T-helper 2 cell (primary cell): ENCODE measurements at regions not wholly inside any gene's neighbourhood (a gene's known extent, or its start where the extent isn't known, plus 50 kb on each side); places are given as distances from the start of the nearest gene placed in this dataset.
A peak's percentile ranks its signal among the peaks of the same experiment; 100 is the strongest.

ENCODE experiments used
- DNase-seq, 5 experiments: peaks; one replicate each; pipeline versions ENCODE4 v3.0.0 to v3.0.0-alpha.2; 2012 to 2022

- no peak for DNase-seq
Observed at GRCh38 chr3:168273917-168274316, 178.2 kb upstream of the GOLIM4 start.

DNA sequence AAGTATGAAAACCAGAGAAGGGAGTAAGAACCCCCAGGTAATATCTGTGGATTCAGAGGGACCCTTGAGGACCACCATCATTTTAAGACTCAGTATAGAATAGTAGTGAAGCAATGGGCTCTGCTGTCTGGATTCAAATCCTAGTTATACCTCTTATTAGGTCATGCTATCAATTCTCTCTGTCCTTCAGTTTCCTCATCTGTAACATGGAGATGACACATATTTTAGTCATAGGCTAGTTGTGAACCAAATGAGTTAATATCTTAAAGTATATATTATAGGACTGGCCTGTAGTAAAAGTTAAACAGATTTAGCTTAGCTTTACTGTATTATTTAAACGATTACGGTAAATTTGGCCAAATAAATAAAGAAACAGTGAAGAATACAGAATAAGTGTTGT, 177.3 kb upstream of the GOLIM4 start:
- no peak for DNase-seq

DNA sequence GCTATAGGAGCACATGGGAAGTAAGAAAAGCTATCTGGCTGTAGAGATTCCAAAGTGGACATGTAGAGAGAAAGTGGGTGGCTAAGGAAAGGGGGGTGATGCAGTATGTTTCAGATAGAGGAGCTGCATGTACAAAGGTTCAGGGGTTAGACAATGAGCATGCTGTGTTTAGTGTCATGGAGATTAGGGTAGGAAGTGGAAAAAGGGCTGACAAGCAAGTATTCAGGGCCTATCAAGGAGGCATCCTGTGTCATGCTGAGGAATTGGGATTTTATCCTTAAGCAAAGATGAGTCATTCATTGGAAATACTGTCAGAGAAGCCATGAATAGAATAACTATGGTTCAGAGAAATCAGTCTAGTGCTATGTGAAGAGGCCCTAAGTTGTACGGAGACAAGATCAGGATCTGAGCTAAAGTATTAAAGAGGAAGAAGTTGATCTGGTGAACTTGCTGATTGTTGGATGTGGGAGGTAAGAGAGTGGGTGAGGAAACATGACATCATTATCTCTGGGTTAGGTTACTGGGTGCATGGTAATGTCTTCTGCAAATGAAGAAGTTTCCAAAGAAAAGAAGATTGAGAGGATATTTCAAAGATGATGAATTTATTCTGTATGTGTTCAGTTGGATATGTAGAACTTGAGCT, 176.7 kb upstream of the GOLIM4 start:
- no peak for DNase-seq

- no peak for DNase-seq
Observed at GRCh38 chr3:168271932-168272331, 176.2 kb upstream of the GOLIM4 start.

DNA sequence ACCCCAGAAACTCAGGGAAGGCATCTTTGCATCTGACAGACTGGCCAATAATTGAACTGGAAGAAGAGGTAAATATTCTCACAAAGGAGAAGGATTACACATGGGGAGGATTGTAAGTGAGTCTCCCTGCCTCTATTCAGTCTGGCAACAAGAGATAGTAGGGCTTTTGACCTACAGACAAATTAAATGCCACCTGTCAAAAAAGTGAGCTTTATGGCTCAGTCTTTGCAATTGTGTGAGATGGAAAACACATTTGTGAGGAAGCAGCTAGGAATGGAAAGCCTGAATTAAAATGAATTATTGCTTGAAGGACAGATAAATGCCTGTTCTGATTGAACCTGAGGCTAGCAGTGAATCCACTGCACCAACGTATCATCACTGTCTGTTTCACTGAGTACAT, 173.3 kb upstream of the GOLIM4 start:
- no peak for DNase-seq

GRCh38 chr3:168267179-168267578, 171.5 kb upstream of the GOLIM4 start:
- no peak for DNase-seq

DNA sequence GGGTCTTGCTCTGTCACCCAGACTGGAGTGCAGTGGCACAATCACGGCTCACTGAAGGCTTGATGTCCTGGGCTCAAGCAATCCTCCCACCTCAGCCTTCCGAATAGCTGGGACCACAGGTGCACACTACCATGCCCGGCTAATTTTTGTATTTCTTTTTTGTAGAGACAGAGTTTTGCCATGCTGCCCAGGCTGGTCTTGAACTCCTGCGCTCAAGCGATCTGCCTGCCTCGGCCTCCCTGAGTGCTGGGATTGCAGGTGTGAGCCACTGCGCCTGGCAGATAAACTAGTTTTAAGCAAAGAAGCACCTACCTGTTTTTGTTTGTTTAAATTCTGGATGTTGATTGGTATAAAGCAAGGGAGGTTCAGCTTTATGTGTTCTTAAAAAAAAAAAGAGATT, 170.6 kb upstream of the GOLIM4 start:
- no peak for DNase-seq

DNA sequence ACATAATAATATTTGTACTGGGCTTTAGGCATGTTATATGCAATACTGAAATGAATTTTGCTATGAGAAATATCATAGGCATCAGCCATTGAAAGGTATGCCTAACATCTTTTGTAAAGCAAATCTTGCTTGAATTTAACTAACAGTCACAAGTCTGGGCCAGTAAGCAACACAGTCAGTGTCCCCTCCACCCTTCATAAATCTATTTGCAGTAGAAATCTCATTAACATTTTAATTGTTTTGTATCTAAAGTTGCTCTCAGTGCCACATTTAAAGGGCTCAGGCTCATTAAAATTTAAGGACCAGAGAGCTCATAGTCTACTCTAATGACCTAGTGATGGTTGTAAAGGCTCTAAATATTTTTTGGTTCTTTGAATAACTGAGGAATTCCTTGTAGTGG, 167.2 kb upstream of the GOLIM4 start:
- DNase-seq, result no peak

DNA sequence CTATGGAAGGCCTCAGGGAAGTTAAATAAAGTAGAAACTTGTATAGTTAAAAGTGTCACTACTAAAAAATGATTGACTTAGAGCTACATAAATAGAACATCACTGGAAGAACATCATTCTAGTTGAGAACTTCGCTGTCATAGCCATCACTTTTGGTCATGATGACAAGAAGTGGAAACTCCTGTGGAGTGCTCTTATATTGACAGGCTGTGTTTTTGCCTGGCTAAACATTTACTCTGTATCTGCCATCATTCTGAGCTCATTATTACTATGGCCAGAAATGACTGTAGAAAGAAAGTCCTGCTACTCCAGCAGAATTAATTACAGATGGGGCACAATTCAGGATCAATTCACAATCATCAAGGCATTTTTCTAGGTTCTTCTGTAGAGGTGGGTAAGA, 165.1 kb upstream of the GOLIM4 start:
- no peak for DNase-seq

- DNase-seq, result no peak
Observed at GRCh38 chr3:168251371-168251770, 155.6 kb upstream of the GOLIM4 start.

DNA sequence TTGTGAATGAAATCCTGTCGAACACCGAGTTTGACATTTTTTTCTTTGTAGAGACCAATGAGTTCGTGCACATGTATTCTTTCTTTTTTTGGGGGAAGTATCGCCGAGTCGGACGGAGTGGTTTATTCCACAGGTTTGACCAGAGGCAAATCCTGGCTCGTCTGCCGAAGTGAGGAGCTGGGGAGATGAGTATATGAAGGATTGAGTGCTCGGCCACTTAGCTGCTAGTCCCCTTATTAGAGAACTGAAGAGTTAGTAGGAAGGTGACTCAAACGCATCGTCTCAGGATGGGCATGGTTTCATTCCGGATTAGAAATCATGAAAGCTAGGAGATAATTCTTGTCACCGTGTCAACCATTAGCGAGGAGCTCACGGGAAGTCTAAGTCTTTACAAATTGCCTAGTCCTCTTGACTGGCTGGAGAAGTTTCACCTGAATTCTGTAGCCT, 154.7 kb upstream of the GOLIM4 start:
- no peak for DNase-seq

GRCh38 chr3:168249550-168250414, 154.1 kb upstream of the GOLIM4 start:
- peak in 1 of 5 experiments; percentile 32 for DNase-seq

GRCh38 chr3:168249205-168249549, 153.5 kb upstream of the GOLIM4 start:
- no peak for DNase-seq

DNA sequence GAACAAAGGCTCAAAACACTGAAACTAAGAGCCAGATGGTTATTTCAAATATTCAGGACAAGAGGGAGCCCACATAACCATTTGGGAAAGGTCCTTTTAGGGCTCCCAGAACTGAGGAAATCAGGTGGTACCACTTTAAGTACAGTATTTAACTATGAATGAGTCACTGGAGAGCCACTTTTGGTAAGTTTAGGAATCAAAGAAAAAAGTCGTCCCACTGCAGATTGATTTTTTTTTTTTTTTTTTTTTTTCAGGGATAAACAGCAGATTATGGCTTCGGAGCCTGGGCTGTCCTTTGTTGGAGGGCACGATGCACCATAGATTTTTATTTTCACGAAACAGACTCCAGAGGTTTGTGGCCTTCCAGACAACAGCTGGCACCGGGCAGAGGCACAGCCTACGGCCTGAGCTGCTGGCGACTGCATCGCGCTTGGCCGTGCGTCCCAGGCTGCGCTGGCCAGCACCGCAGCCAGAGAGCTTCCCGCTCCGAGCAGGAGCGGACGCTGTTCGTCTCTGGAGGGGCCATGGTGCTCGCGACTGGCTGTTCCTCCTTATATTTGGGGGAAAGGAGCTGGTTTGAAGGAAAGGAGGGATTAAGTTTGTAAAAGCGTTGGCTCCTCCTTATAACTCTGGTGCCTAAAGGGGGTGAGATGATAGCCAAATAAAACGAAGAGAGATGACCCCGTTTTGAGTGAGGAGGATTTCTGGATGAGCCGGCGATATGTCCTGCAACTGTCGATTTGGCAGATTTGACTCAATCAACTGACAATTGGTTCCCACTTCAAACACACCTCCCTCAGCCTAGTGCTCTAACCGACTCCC, 152.9 kb upstream of the GOLIM4 start:
- DNase-seq, result no peak

GRCh38 chr3:168241156-168241555, 145.4 kb upstream of the GOLIM4 start:
- no peak for DNase-seq

- DNase-seq, result no peak
Observed at GRCh38 chr3:168239287-168239686, 143.6 kb upstream of the GOLIM4 start.

DNA sequence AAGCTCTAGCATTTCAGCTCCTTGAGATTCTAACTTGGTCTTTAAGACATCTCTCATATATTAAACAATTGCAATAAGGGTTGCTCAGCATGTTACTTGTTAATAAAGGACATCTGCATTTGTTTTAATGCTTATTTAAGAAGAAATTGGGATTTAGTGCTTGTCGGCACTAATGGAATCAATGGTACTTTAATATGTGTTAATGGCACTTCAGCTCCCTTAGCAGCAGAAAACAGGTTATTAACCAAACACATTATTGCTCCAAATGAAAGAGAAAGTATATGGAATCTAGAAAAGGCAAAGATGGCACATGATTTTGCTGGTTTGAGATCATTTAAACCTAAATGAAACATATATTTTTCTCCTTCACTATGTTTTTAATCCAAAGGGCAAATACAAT, 137.3 kb upstream of the GOLIM4 start:
- no peak for DNase-seq

- no peak for DNase-seq
Observed at GRCh38 chr3:168223085-168223484, 127.4 kb upstream of the GOLIM4 start.

GRCh38 chr3:168220556-168220955, 124.8 kb upstream of the GOLIM4 start:
- DNase-seq, result no peak

DNA sequence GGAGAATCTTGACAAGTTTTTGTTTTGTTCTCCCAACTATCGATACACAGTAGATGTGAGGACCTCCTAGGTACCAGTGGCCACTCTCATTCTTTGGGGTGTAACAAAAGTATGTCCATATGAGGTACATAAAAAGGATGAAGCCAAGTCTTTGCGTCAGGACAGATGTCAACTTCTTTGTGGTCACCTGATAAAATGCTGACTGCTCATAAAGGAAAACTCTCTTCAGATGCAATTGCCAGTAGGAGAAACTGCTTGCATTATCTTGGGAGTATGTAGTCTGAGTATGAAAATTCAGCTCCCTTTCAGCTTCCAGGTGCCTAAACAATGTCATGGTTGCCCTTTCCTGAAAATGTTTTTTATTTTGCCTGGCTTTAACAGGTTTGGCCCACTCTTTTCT, 123.8 kb upstream of the GOLIM4 start:
- no peak for DNase-seq

- DNase-seq, result no peak
Observed at GRCh38 chr3:168218600-168218999, 122.9 kb upstream of the GOLIM4 start.

DNA sequence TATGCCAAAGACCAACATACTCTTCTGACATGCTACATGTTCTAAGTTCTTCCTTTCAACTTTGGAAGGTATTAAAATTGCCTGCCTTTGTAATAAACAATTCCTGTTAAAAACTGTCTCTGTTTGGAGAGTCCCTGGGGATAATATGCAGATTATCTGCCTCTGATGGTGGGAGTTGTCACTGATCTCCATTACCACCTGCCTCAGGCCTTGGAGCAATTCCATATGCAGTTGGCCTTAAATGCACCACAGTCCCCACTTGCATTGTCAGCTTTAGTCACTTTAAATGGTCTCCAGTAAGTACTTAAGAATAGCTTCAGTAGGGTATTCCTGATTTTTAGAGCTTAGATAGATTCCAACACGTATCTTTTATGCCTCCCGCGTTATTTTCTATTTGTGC, 121.1 kb upstream of the GOLIM4 start:
- no peak for DNase-seq

DNA sequence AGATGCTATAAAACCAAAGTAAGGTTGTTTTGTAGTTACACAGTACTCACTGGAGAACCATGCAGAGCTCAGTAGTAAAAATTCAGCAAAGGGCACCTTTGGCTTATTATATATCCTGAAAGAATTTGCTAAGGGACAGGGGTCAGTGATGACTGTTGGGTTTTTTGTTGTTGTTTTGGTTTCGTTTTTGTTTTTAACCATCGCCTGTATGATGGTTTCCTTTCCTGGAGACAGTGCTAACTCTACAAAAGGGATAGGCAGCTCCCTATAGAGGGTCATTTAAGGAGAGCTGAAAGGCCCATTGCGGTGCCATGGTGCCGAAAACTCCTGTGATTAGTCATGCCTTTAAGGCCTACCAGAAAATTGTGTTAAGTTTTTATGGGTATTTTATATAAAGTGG, 118.2 kb upstream of the GOLIM4 start:
- DNase-seq, result peak in 1 of 5 experiments; percentile 31
